ENCODE measurements at regions not wholly inside any gene's neighbourhood (a gene's known extent, or its start where the extent isn't known, plus 50 kb on each side); places are given as distances from the start of the nearest gene placed in this dataset.

DNA sequence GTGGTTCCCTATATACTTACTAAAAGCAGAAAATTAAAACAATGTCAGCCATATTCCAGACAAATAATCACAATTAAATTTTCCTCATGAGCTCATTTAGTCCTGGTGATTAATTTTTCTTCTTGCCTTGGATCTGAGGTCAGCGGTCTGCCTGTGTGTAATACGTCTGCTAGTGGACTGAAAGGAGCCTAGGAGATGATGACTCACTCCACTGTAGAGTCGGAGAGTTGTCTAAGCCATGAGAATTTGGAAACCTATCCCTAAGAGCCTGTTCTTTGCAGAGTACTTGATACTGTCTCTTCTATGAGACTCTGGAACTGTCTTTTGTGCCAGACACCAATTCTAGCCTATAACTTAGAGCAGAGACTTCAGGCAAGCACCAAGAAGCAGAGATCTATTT is 94.2 kb upstream of the RAB27B start:
- intact Hi-C loops (cut with DNase I), result no loop called here
- Histone ChIP-seq H3K27me3 (ENCODE audit: control insufficient read depth in 1 of 2, insufficient read depth in 2 of 2, low read length in 1 of 2) (no peaks in the 10 kb centered on the region), H3K9me3 (ENCODE audit: control insufficient read depth, low read length) (no peaks in the 10 kb centered on the region), H3K36me3 (ENCODE audit: control insufficient read depth in 1 of 2, insufficient read depth in 2 of 2, low read length in 1 of 2) (no peaks in the 10 kb centered on the region), H3K27ac (ENCODE audit: low read depth in 1 of 2, low read length in 2 of 2) (no peak overlapping the region), H3K4me3 (ENCODE audit: low read length in 2 of 2) (no peak overlapping the region), H3K4me1 (ENCODE audit: control insufficient read depth in 1 of 2, insufficient read depth in 2 of 2, low read length in 2 of 2) (no peaks in the 10 kb centered on the region)
- no peak for DNase-seq
- 35 to 42% methylated on average over 3 of the region's 3 CpGs for WGBS, 2 donors
- ATAC-seq (ENCODE audit: low FRiP score), result no peak

DNA sequence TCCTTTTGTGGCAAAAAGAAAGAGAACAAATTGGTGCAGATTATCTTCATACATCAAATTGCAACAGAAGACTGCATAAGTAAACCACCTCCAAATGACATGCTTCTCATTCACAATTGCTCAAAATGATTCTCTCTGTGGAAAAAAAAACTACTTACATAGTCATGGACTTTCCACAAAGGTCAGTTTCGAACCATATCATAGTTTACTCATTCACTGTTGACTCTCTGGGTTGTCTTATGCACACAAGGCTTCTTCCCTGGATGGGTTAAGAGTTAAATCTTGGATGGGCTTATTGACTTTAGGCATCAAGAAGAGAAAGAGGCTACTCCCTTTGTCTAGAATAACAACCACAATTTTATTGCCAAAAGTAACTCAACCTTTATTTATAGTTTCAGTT is 91.3 kb upstream of the RAB27B start:
- H3K4me3 ChIP-seq (ENCODE audit: low read length in 2 of 2), result no peak overlapping the region
- no peak overlapping the region for H3K27ac ChIP-seq (ENCODE audit: low read depth in 1 of 2, low read length in 2 of 2)
- H3K4me1 ChIP-seq (ENCODE audit: control insufficient read depth in 1 of 2, insufficient read depth in 2 of 2, low read length in 2 of 2), result no peaks in the 10 kb centered on the region
- H3K27me3 ChIP-seq (ENCODE audit: control insufficient read depth in 1 of 2, insufficient read depth in 2 of 2, low read length in 1 of 2), result no peaks in the 10 kb centered on the region
- H3K36me3 ChIP-seq (ENCODE audit: control insufficient read depth in 1 of 2, insufficient read depth in 2 of 2, low read length in 1 of 2), result no peaks in the 10 kb centered on the region
- WGBS, 2 donors, result 79 to 90% methylated on average over 1 of the region's 1 CpG
- ATAC-seq (ENCODE audit: low FRiP score) (no peak), DNase-seq (no peak)
- H3K9me3 ChIP-seq (ENCODE audit: control insufficient read depth, low read length), result no peaks in the 10 kb centered on the region
- intact Hi-C loops (cut with DNase I), result no loop called here

DNA sequence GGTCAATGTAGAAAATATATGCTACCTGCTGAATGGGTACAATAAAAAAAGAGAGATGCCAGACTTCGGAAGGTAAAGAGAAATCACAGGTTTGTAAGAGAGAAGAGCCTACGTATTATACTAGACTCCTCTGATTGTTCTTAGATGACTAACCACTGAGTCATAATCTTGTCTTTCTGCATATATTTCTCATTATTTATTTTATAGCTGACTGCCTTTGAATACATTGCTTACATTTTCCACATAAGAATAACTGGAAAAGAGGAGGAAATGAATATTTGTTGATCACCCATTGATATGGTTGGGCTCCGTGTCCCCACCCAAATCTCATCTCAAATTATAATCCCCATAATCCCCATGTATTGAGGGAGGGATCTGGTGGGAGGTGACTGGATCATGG is 90.3 kb upstream of the RAB27B start:
- ATAC-seq (ENCODE audit: low FRiP score) (no peak), DNase-seq (no peak)
- Histone ChIP-seq H3K9me3 (ENCODE audit: control insufficient read depth, low read length) (no peaks in the 10 kb centered on the region), H3K27me3 (ENCODE audit: control insufficient read depth in 1 of 2, insufficient read depth in 2 of 2, low read length in 1 of 2) (no peaks in the 10 kb centered on the region), H3K36me3 (ENCODE audit: control insufficient read depth in 1 of 2, insufficient read depth in 2 of 2, low read length in 1 of 2) (no peaks in the 10 kb centered on the region), H3K27ac (ENCODE audit: low read depth in 1 of 2, low read length in 2 of 2) (no peak overlapping the region), H3K4me1 (ENCODE audit: control insufficient read depth in 1 of 2, insufficient read depth in 2 of 2, low read length in 2 of 2) (no peaks in the 10 kb centered on the region), H3K4me3 (ENCODE audit: low read length in 2 of 2) (no peak overlapping the region)
- intact Hi-C loops (cut with DNase I), result no loop called here
- WGBS, 2 donors, result 85 to 91% methylated on average over 3 of the region's 3 CpGs

DNA sequence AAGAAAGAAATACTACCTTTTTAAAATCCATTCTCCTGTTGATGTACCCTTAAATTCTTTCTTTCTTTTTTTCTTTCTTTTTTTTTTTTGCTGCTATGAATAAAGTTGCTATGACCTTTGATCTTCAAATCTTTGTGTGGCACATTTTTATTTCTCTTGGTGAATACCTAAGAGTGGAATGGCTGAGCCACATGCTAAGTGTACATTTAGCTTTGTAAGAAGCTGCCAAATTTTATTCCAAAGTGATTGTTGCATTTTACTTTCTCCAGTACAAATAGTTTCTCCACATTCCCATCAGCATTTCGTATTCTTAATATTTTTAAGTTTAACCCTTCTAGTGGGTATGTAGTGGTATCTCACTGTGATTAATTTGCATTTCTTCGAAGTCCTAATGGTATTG is 88.8 kb upstream of the RAB27B start:
- intact Hi-C loops (cut with DNase I), result no loop called here
- ATAC-seq (ENCODE audit: low FRiP score) (no peak), DNase-seq (no peak)
- H3K27me3 ChIP-seq (ENCODE audit: control insufficient read depth in 1 of 2, insufficient read depth in 2 of 2, low read length in 1 of 2), result no peaks in the 10 kb centered on the region
- H3K9me3 ChIP-seq (ENCODE audit: control insufficient read depth, low read length), result no peaks in the 10 kb centered on the region
- 51 to 53% methylated on average over 2 of the region's 2 CpGs for WGBS, 2 donors
- H3K4me3 ChIP-seq (ENCODE audit: low read length in 2 of 2), result no peak overlapping the region
- no peaks in the 10 kb centered on the region for H3K4me1 ChIP-seq (ENCODE audit: control insufficient read depth in 1 of 2, insufficient read depth in 2 of 2, low read length in 2 of 2)
- H3K27ac ChIP-seq (ENCODE audit: low read depth in 1 of 2, low read length in 2 of 2), result no peak overlapping the region
- no peaks in the 10 kb centered on the region for H3K36me3 ChIP-seq (ENCODE audit: control insufficient read depth in 1 of 2, insufficient read depth in 2 of 2, low read length in 1 of 2)

DNA sequence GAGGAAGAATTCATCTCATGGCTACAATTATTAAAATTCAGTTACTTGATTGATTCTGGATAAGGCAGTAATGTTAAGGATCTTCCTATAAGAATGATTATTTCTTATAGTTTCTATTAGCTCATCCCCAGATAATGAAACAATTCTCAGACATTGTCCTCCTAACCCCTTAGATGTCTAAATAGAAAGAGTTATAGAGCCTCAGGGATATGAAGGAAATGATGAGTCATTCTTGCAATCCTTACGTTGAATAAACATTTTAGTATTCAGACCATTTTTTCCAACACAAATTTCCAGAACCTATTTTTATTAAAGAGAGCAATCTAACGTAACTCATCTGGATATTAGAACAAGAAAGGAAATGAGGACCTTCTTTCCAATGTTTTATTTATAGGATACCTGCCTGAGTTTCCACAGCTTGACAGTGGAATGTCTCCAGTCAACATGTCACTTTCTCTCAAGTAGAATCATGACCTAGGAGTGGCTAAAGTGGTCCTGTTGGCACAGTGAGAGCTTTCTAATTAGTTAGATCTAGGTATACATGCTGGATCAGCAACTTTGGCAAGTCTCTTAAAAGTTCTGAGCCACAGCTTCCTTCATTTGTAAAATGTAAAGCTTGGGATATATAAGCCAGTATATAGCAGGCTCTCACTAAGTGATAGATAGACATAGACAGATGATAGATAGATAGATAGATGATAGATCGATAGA is 88.0 kb upstream of the RAB27B start:
- Histone ChIP-seq H3K4me1 (ENCODE audit: control insufficient read depth in 1 of 2, insufficient read depth in 2 of 2, low read length in 2 of 2) (no peaks in the 10 kb centered on the region), H3K9me3 (ENCODE audit: control insufficient read depth, low read length) (no peaks in the 10 kb centered on the region), H3K4me3 (ENCODE audit: low read length in 2 of 2) (no peak overlapping the region), H3K27me3 (ENCODE audit: control insufficient read depth in 1 of 2, insufficient read depth in 2 of 2, low read length in 1 of 2) (no peaks in the 10 kb centered on the region), H3K27ac (ENCODE audit: low read depth in 1 of 2, low read length in 2 of 2) (no peak overlapping the region), H3K36me3 (ENCODE audit: control insufficient read depth in 1 of 2, insufficient read depth in 2 of 2, low read length in 1 of 2) (no peaks in the 10 kb centered on the region)
- DNase-seq (no peak), ATAC-seq (ENCODE audit: low FRiP score) (no peak)
- 59 to 65% methylated on average over 3 of the region's 3 CpGs for WGBS, 2 donors
- intact Hi-C loops (cut with DNase I), result no loop called here

DNA sequence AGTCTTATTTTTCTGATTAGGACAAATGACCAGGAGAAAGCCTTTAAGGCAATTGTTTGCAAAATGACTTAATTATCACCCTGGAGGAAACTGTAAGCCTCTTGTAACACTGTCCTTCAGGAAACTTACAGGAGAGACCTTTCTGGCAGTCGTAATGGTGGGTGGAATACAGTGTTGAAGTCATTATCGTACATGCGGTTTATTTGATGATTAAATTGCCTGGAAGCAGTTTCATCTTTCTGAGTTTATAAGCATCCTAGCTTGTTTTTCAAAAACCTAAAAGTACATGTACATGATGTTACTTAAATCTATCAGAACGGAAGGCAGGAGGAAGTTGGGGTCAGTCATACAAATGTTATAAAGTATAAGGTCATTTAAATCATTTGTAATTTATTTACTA is 86.2 kb upstream of the RAB27B start:
- Histone ChIP-seq H3K9me3 (ENCODE audit: control insufficient read depth, low read length) (no peaks in the 10 kb centered on the region), H3K27me3 (ENCODE audit: control insufficient read depth in 1 of 2, insufficient read depth in 2 of 2, low read length in 1 of 2) (no peaks in the 10 kb centered on the region), H3K4me3 (ENCODE audit: low read length in 2 of 2) (no peak overlapping the region), H3K27ac (ENCODE audit: low read depth in 1 of 2, low read length in 2 of 2) (no peak overlapping the region), H3K36me3 (ENCODE audit: control insufficient read depth in 1 of 2, insufficient read depth in 2 of 2, low read length in 1 of 2) (no peaks in the 10 kb centered on the region), H3K4me1 (ENCODE audit: control insufficient read depth in 1 of 2, insufficient read depth in 2 of 2, low read length in 2 of 2) (no peaks in the 10 kb centered on the region)
- WGBS, 2 donors, result 55 to 66% methylated on average over 4 of the region's 4 CpGs
- DNase-seq, result no peak
- ATAC-seq (ENCODE audit: low FRiP score), result no peak
- intact Hi-C loops (cut with DNase I), result no loop called here

DNA sequence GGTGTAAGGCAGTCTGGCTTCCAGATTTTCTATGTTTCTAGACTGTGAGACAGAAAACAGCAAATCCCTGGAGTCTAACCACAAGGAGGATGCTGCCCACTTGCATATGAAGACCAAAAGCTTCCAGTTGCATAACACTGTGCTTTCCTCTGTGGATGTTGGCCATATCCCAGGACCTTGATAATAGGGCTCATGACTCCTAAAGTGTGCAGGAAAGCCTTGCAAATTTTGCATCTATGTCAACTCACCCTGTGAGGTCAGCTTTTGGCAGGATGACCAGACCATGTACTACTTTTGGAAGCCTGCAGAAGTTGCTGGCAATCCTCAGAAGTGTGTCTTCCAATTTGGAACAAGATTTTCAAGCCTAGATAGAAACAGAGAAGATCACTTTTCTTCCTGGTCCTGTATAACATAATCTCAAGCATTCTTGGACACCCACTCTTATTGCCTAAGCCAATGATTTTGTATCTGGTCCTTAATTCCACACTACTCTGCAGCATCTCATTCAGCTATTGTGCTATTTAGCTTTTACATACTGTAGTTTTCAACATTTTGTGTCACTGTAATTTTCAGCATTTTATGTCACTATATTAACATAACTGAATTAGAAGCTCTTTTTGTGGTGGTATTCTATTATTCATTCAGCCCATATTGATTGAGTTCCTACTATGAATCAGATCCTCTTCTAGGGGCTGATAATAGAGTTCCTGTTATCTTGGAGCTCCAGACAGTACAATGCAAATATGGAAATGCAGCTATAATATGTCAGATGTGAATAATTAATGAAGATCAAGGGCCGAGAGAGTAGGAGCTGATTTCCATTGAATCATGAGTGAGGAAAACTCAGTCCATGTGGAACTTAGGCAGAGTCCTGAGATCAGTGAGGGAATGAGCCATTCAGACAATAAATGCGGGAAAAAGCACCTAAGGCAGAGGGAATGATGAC is 85.3 kb upstream of the RAB27B start:
- ATAC-seq (ENCODE audit: low FRiP score) (peak; percentile 83), DNase-seq (peak in 1 of 2 donors; percentile 73)
- H3K4me3 ChIP-seq (ENCODE audit: low read length in 2 of 2), result no peak overlapping the region
- no peak overlapping the region for H3K27ac ChIP-seq (ENCODE audit: low read depth in 1 of 2, low read length in 2 of 2)
- no peaks in the 10 kb centered on the region for H3K9me3 ChIP-seq (ENCODE audit: control insufficient read depth, low read length)
- intact Hi-C loops (cut with DNase I), result no loop called here
- no peaks in the 10 kb centered on the region for H3K4me1 ChIP-seq (ENCODE audit: control insufficient read depth in 1 of 2, insufficient read depth in 2 of 2, low read length in 2 of 2)
- no peaks in the 10 kb centered on the region for H3K36me3 ChIP-seq (ENCODE audit: control insufficient read depth in 1 of 2, insufficient read depth in 2 of 2, low read length in 1 of 2)
- no peaks in the 10 kb centered on the region for H3K27me3 ChIP-seq (ENCODE audit: control insufficient read depth in 1 of 2, insufficient read depth in 2 of 2, low read length in 1 of 2)
- 52 to 63% methylated on average over 2 of the region's 2 CpGs for WGBS, 2 donors

DNA sequence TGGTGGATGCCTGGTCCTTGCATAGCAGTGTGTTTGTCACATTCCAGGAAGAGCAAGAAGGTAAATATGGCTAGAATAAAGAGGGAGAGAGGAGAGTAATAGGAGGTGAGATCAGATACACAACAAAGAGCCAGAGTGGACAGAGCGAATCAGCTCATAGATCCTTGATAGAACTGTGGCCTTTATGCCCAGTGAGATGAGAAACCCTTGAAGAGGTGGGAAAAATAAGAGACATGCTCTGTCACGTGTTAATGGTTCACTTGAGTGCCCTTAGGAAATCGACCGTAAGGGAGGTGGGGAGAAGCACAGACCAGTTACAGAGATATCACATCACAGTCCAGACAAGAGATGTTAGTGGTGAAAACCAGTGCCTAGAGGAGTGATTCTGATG is 84.7 kb upstream of the RAB27B start:
- H3K27me3 ChIP-seq (ENCODE audit: control insufficient read depth in 1 of 2, insufficient read depth in 2 of 2, low read length in 1 of 2), result no peaks in the 10 kb centered on the region
- 90 to 91% methylated on average over 4 of the region's 4 CpGs for WGBS, 2 donors
- no peaks in the 10 kb centered on the region for H3K36me3 ChIP-seq (ENCODE audit: control insufficient read depth in 1 of 2, insufficient read depth in 2 of 2, low read length in 1 of 2)
- DNase-seq (no peak), ATAC-seq (ENCODE audit: low FRiP score) (no peak)
- H3K4me3 ChIP-seq (ENCODE audit: low read length in 2 of 2), result no peak overlapping the region
- intact Hi-C loops (cut with DNase I), result no loop called here
- no peaks in the 10 kb centered on the region for H3K9me3 ChIP-seq (ENCODE audit: control insufficient read depth, low read length)
- H3K27ac ChIP-seq (ENCODE audit: low read depth in 1 of 2, low read length in 2 of 2), result no peak overlapping the region
- H3K4me1 ChIP-seq (ENCODE audit: control insufficient read depth in 1 of 2, insufficient read depth in 2 of 2, low read length in 2 of 2), result no peaks in the 10 kb centered on the region

DNA sequence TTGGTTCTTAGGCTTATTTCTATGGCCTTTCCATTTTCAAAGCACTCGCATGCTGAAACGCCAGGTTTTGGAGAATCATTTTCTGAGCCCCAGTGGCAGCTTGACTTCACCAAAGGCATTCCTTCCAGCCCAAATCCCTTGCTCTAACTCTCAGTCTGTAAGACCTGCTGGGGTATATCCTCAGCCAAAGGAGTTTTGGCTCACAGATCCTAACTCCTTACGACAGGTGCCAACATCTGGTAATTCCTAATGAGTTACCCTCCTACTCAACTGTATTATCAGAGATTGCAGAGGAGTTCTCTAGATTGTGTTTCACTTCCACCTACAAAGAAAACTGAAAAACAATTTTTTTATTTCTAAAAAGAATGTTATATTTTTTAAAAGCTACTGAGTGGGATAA is 79.0 kb upstream of the RAB27B start:
- intact Hi-C loops (cut with DNase I), result no loop called here
- 79 to 85% methylated on average over 3 of the region's 3 CpGs for WGBS, 2 donors
- H3K4me3 ChIP-seq (ENCODE audit: low read length in 2 of 2), result no peak overlapping the region
- H3K4me1 ChIP-seq (ENCODE audit: control insufficient read depth in 1 of 2, insufficient read depth in 2 of 2, low read length in 2 of 2), result no peaks in the 10 kb centered on the region
- no peaks in the 10 kb centered on the region for H3K27me3 ChIP-seq (ENCODE audit: control insufficient read depth in 1 of 2, insufficient read depth in 2 of 2, low read length in 1 of 2)
- no peaks in the 10 kb centered on the region for H3K36me3 ChIP-seq (ENCODE audit: control insufficient read depth in 1 of 2, insufficient read depth in 2 of 2, low read length in 1 of 2)
- H3K9me3 ChIP-seq (ENCODE audit: control insufficient read depth, low read length), result no peaks in the 10 kb centered on the region
- H3K27ac ChIP-seq (ENCODE audit: low read depth in 1 of 2, low read length in 2 of 2), result no peak overlapping the region
- no peak for DNase-seq
- no peak for ATAC-seq (ENCODE audit: low FRiP score)

All from aorta (tissue), 5 donors.